Endodermal cell (in vitro differentiated cells): ENCODE measurements at regions not wholly inside any gene's neighbourhood (a gene's known extent, or its start where the extent isn't known, plus 50 kb on each side); places are given as distances from the start of the nearest gene placed in this dataset.

Experiments used
- DNase-seq: peaks from one replicate; pipeline ENCODE4 v3.0.0-alpha.2; 2017
- H3K27ac ChIP-seq: 2 replicates; pipeline ENCODE4 v1.5.1; 2013; ENCODE audit warnings: mild to moderate bottlenecking, low read depth, low read length, moderate library complexity
- H3K27me3 ChIP-seq: 2 replicates; pipeline ENCODE4 v1.6.1; 2013; ENCODE audit warnings: mild to moderate bottlenecking, low read length, moderate library complexity; ENCODE audit not compliant: insufficient read depth, control insufficient read depth, poor library complexity, severe bottlenecking
- H3K36me3 ChIP-seq: 2 replicates; pipeline ENCODE4 v1.7.0; 2013; ENCODE audit warnings: mild to moderate bottlenecking, low read length, moderate library complexity; ENCODE audit not compliant: control insufficient read depth, insufficient read depth
- H3K4me1 ChIP-seq: one replicate; pipeline ENCODE4 v1.7.0; 2013; ENCODE audit warnings: low read length; ENCODE audit not compliant: control insufficient read depth, insufficient read depth
- H3K4me3 ChIP-seq: 2 replicates; pipeline ENCODE4 v1.5.1; 2013; ENCODE audit warnings: mild to moderate bottlenecking, low read length, moderate library complexity
- H3K9ac ChIP-seq: 2 replicates; pipeline ENCODE4 v1.6.1; 2013; ENCODE audit warnings: mild to moderate bottlenecking, low read length, moderate library complexity; ENCODE audit not compliant: poor library complexity, severe bottlenecking; ENCODE audit errors: extremely low read depth
- H3K9me3 ChIP-seq: 2 replicates; pipeline ENCODE4 v1.6.1; 2013; ENCODE audit warnings: mild to moderate bottlenecking, low read length, moderate library complexity; ENCODE audit not compliant: control insufficient read depth
- H3K27ac Mint-ChIP-seq: 2 replicates; pipeline ENCODE4 v1.8.0; 2020; ENCODE audit warnings: mixed read lengths
- H3K27me3 Mint-ChIP-seq: 2 replicates; pipeline ENCODE4 v1.8.0; 2021; ENCODE audit warnings: mild to moderate bottlenecking, mixed read lengths; ENCODE audit not compliant: insufficient read depth
- H3K36me3 Mint-ChIP-seq: 2 replicates; pipeline ENCODE4 v1.8.0; 2020; ENCODE audit warnings: low read depth, mixed read lengths
- H3K4me1 Mint-ChIP-seq: 2 replicates; pipeline ENCODE4 v1.8.0; 2020; ENCODE audit warnings: mixed read lengths
- H3K4me3 Mint-ChIP-seq: 2 replicates; pipeline ENCODE4 v1.8.0; 2020; ENCODE audit warnings: mild to moderate bottlenecking, moderate library complexity, mixed read lengths
- H3K9me3 Mint-ChIP-seq: 2 replicates; pipeline ENCODE4 v1.8.0; 2020; ENCODE audit warnings: mild to moderate bottlenecking, mixed read lengths
- CTCF ChIP-seq: fragments of 200-600 bp; sonication (generic); conservative IDR thresholded peaks from 2 replicates; pipeline ENCODE4 v1.5.0; 2021; ENCODE audit warnings: antibody characterized with exemption, mild to moderate bottlenecking
- WGBS, 2 experiments: methylation state at CpG; one replicate each; pipeline versions ENCODE4 v1.1.5 to v1.1.7; 2013; ENCODE audit warnings: missing lambda C conversion rate in 2 of 2, mixed read lengths in 1 of 2; ENCODE audit not compliant: insufficient coverage in 1 of 2, insufficient read length in 1 of 2; 5-methylcytosine and 5-hydroxymethylcytosine counted together

- Mint-ChIP-seq H3K27me3 (peaks cover 19% of the 10 kb centered on the region), H3K4me1 (peaks cover 27% of the 10 kb centered on the region), H3K9me3 (no peaks in the 10 kb centered on the region), H3K4me3 (no peak overlapping the region), H3K36me3 (no peaks in the 10 kb centered on the region), H3K27ac (no peak overlapping the region)
- Histone ChIP-seq H3K36me3 (no peaks in the 10 kb centered on the region), H3K27me3 (peaks cover 14% of the 10 kb centered on the region), H3K4me1 (peaks cover under 1% of the 10 kb centered on the region), H3K9ac (no peak overlapping the region), H3K9me3 (no peaks in the 10 kb centered on the region), H3K27ac (no peak overlapping the region), H3K4me3 (no peak overlapping the region)
- no peak for TF ChIP-seq CTCF
- WGBS, 2 experiments = 94 to 95% methylated on average over 14 to 21 of the region's 21 CpGs
- no peak for DNase-seq
Measured at GRCh38 chr2:43027097-43027873, 199.1 kb downstream of the ZFP36L2 start.

GRCh38 chr2:43026426-43027096, 199.8 kb downstream of the ZFP36L2 start:
- H3K36me3 ChIP-seq = no peaks in the 10 kb centered on the region

GRCh38 chr2:43025709-43026295, 200.6 kb downstream of the ZFP36L2 start:
- Histone ChIP-seq H3K36me3 (no peaks in the 10 kb centered on the region), H3K27me3 (peaks cover 14% of the 10 kb centered on the region), H3K4me1 (peaks cover 3% of the 10 kb centered on the region), H3K4me3 (no peak overlapping the region), H3K9me3 (peaks cover 4% of the 10 kb centered on the region), H3K9ac (no peak overlapping the region), H3K27ac (no peak overlapping the region)
- Mint-ChIP-seq H3K27me3 (peaks cover 19% of the 10 kb centered on the region), H3K27ac (no peak overlapping the region), H3K4me3 (no peak overlapping the region), H3K9me3 (peaks cover 5% of the 10 kb centered on the region), H3K4me1 (peaks cover 33% of the 10 kb centered on the region), H3K36me3 (no peaks in the 10 kb centered on the region)
- no peak for TF ChIP-seq CTCF
- 86 to 89% methylated on average over 4 to 5 of the region's 5 CpGs for WGBS, 2 experiments
- DNase-seq = no peak

More at GRCh38 chr2:43026426-43027096, 199.8 kb downstream of the ZFP36L2 start:
- H3K27me3 Mint-ChIP-seq = peaks cover 19% of the 10 kb centered on the region
- WGBS, 2 experiments = 88 to 92% methylated on average over 6 to 17 of the region's 17 CpGs
- H3K9me3 ChIP-seq = no peaks in the 10 kb centered on the region
- H3K4me3 ChIP-seq = no peak overlapping the region
- no peak overlapping the region for H3K9ac ChIP-seq
- H3K27ac Mint-ChIP-seq = no peak overlapping the region
- peaks cover 30% of the 10 kb centered on the region for H3K4me1 Mint-ChIP-seq
- H3K36me3 Mint-ChIP-seq = no peaks in the 10 kb centered on the region
- no peak for TF ChIP-seq CTCF
- H3K9me3 Mint-ChIP-seq = no peaks in the 10 kb centered on the region
- H3K4me3 Mint-ChIP-seq = no peak overlapping the region
- DNase-seq = no peak
- H3K4me1 ChIP-seq = peaks cover 3% of the 10 kb centered on the region
- peaks cover 14% of the 10 kb centered on the region for H3K27me3 ChIP-seq
- H3K27ac ChIP-seq = no peak overlapping the region
